Peyer's patch (tissue), 4 donors: ENCODE measurements at regions not wholly inside any gene's neighbourhood (a gene's known extent, or its start where the extent isn't known, plus 50 kb on each side); places are given as distances from the start of the nearest gene placed in this dataset.

Experiments
- DNase-seq, 3 donors: peaks; one replicate each; pipeline ENCODE4 v3.0.0-alpha.2; 2017 to 2019
- H3K27ac ChIP-seq, 4 donors: fragments of 200-600 bp; sonication (generic); one replicate each; pipeline ENCODE4 v1.5.1; 2016 to 2019
- H3K27me3 ChIP-seq, 2 donors: fragments of 200-600 bp; sonication (generic); one replicate each; pipeline ENCODE4 v1.5.1; 2019
- H3K36me3 ChIP-seq, 3 donors: fragments of 200-600 bp; sonication (generic); one replicate each; pipeline ENCODE4 v1.5.1; 2016 to 2019
- H3K4me1 ChIP-seq, 4 donors: fragments of 200-600 bp; sonication (generic); one replicate each; pipeline ENCODE4 v1.5.1; 2016 to 2019
- H3K4me3 ChIP-seq, 4 donors: fragments of 200-600 bp; sonication (generic); 1 replicate in 3 of 4; 2 replicates in 1 of 4; pipeline ENCODE4 v1.5.1; 2016 to 2019; ENCODE audit warnings: mild to moderate bottlenecking in 1 of 4
- H3K9me3 ChIP-seq, 4 donors: fragments of 200-600 bp; sonication (generic); one replicate each; pipeline ENCODE4 v1.5.1; 2016 to 2019; ENCODE audit warnings: mild to moderate bottlenecking in 1 of 4
- CTCF ChIP-seq, 6 experiments: fragments of 450-650 bp in 4 of 6; fragments of 200-600 bp in 2 of 6; sonication (generic) in 1 of 6; IDR thresholded peaks; one replicate each; pipeline ENCODE4 v1.5.1; 2017 to 2019; ENCODE audit warnings: antibody characterized with exemption in 6 of 6, mild to moderate bottlenecking in 3 of 6, moderate library complexity in 1 of 6
- POLR2A ChIP-seq, 2 donors: fragments of 450-650 bp; IDR thresholded peaks; one replicate each; pipeline ENCODE4 v1.5.1; 2017; ENCODE audit warnings: antibody characterized with exemption in 2 of 2, mild to moderate bottlenecking in 2 of 2, moderate library complexity in 2 of 2

- Histone ChIP-seq H3K27ac (no peak overlapping the region), H3K9me3 (no peaks in the 10 kb centered on the region), H3K27me3 (no peaks in the 10 kb centered on the region), H3K4me3 (no peak overlapping the region), H3K36me3 (no peaks in the 10 kb centered on the region), H3K4me1 (no peaks in the 10 kb centered on the region)
- DNase-seq: no peak
- TF ChIP-seq CTCF (IDR thresholded peaks at IDR 0.05) (no peak), POLR2A (IDR thresholded peaks at IDR 0.05) (no peak)
Observed at GRCh38 chr14:97097296-97097695, 300.1 kb downstream of the VRK1 start.

GRCh38 chr14:97100306-97100705 lies 303.1 kb downstream of the VRK1 start:
- TF ChIP-seq POLR2A (IDR thresholded peaks at IDR 0.05) (no peak), CTCF (IDR thresholded peaks at IDR 0.05) (no peak)
- H3K4me1 ChIP-seq: no peaks in the 10 kb centered on the region
- no peak for DNase-seq
- no peak overlapping the region for H3K27ac ChIP-seq
- no peak overlapping the region for H3K4me3 ChIP-seq
- H3K27me3 ChIP-seq: no peaks in the 10 kb centered on the region
- H3K36me3 ChIP-seq: no peaks in the 10 kb centered on the region
- H3K9me3 ChIP-seq: no peaks in the 10 kb centered on the region

- H3K4me3 ChIP-seq: no peak overlapping the region
- no peaks in the 10 kb centered on the region for H3K27me3 ChIP-seq
- no peak for DNase-seq
- H3K9me3 ChIP-seq: no peaks in the 10 kb centered on the region
- no peaks in the 10 kb centered on the region for H3K4me1 ChIP-seq
- no peak overlapping the region for H3K27ac ChIP-seq
- TF ChIP-seq CTCF (IDR thresholded peaks at IDR 0.05) (no peak), POLR2A (IDR thresholded peaks at IDR 0.05) (no peak)
- H3K36me3 ChIP-seq: no peaks in the 10 kb centered on the region
Observed at GRCh38 chr14:97101561-97101960, 304.4 kb downstream of the VRK1 start.

GRCh38 chr14:97104029-97104428 lies 306.8 kb downstream of the VRK1 start:
- no peak for DNase-seq
- Histone ChIP-seq H3K36me3 (no peaks in the 10 kb centered on the region), H3K27me3 (no peaks in the 10 kb centered on the region), H3K4me1 (no peaks in the 10 kb centered on the region), H3K9me3 (no peaks in the 10 kb centered on the region), H3K4me3 (no peak overlapping the region), H3K27ac (no peak overlapping the region)
- TF ChIP-seq CTCF (IDR thresholded peaks at IDR 0.05): no peak
- no peak for TF ChIP-seq POLR2A (IDR thresholded peaks at IDR 0.05)

- no peaks in the 10 kb centered on the region for H3K36me3 ChIP-seq
- H3K4me1 ChIP-seq: no peaks in the 10 kb centered on the region
- H3K9me3 ChIP-seq: no peaks in the 10 kb centered on the region
- no peak overlapping the region for H3K4me3 ChIP-seq
- H3K27me3 ChIP-seq: no peaks in the 10 kb centered on the region
- no peak overlapping the region for H3K27ac ChIP-seq
- TF ChIP-seq POLR2A (IDR thresholded peaks at IDR 0.05): no peak
- no peak for TF ChIP-seq CTCF (IDR thresholded peaks at IDR 0.05)
- DNase-seq: no peak
Observed at GRCh38 chr14:97106166-97106565, 309.0 kb downstream of the VRK1 start.

- Histone ChIP-seq H3K9me3 (no peaks in the 10 kb centered on the region), H3K4me3 (no peak overlapping the region), H3K4me1 (no peaks in the 10 kb centered on the region), H3K27ac (no peak overlapping the region), H3K36me3 (no peaks in the 10 kb centered on the region), H3K27me3 (no peaks in the 10 kb centered on the region)
- TF ChIP-seq POLR2A (IDR thresholded peaks at IDR 0.05) (no peak), CTCF (IDR thresholded peaks at IDR 0.05) (no peak)
- DNase-seq: no peak
Observed at GRCh38 chr14:97106609-97107008, 309.4 kb downstream of the VRK1 start.
